Adrenal gland (tissue), 5 donors: ENCODE measurements at regions not wholly inside any gene's neighbourhood (a gene's known extent, or its start where the extent isn't known, plus 50 kb on each side); places are given as distances from the start of the nearest gene placed in this dataset.

Experiments used
- POLR2A ChIP-seq, 2 donors: fragments of 450-650 bp; IDR thresholded peaks; one replicate each; pipeline ENCODE4 v1.6.1; 2017; ENCODE audit warnings: antibody characterized with exemption in 2 of 2, mild to moderate bottlenecking in 2 of 2, moderate library complexity in 1 of 2
- TF ChIP-seq, protein P1 (sequence below), 6 experiments: fragments of 450-650 bp in 4 of 6; fragments of 200-600 bp in 2 of 6; sonication (generic) in 1 of 6; IDR thresholded peaks; 1 replicate in 5 of 6; 2 replicates in 1 of 6; pipeline versions ENCODE4 v1.5.1 to v1.8.0; 2016 to 2021; ENCODE audit warnings: antibody characterized with exemption in 6 of 6, mild to moderate bottlenecking in 2 of 6, moderate library complexity in 1 of 6
- donor health status: DM: no; HTN: no; CAD: no.

DNA sequence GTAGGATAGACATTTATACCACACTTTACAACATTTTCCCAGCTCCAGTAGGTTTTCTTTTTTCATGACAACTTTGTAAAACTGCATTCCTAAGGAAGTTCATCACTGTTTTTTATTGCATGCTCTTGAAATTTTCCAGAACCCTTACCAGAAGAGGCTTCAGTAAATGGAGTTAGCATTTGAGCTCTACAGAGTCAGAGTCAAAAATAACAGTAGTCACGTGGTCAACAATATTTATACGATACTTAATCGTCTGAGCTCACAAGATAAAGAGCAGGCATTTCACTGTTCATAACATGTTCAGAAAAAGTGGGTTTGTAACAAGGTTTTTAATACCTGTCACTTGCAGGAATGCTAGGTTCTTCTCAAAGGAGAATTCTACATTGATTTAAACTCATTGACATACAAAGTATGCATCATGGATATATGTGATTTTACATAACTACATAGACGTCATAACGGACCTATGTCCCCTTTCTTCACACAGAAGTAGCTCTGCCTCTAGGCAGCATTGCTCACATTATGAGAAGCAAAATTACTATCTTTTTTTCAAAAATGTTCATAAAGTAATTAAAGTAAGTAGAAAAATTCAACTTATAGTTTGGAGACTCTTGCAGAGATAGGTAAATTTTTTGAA, 187.0 kb upstream of the COL3A1 start:
- TF ChIP-seq, protein P1, sequence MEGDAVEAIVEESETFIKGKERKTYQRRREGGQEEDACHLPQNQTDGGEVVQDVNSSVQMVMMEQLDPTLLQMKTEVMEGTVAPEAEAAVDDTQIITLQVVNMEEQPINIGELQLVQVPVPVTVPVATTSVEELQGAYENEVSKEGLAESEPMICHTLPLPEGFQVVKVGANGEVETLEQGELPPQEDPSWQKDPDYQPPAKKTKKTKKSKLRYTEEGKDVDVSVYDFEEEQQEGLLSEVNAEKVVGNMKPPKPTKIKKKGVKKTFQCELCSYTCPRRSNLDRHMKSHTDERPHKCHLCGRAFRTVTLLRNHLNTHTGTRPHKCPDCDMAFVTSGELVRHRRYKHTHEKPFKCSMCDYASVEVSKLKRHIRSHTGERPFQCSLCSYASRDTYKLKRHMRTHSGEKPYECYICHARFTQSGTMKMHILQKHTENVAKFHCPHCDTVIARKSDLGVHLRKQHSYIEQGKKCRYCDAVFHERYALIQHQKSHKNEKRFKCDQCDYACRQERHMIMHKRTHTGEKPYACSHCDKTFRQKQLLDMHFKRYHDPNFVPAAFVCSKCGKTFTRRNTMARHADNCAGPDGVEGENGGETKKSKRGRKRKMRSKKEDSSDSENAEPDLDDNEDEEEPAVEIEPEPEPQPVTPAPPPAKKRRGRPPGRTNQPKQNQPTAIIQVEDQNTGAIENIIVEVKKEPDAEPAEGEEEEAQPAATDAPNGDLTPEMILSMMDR (IDR thresholded peaks at IDR 0.05) = no peak
- TF ChIP-seq POLR2A (IDR thresholded peaks at IDR 0.05) = no peak
